ENCODE measurements at regions not wholly inside any gene's neighbourhood (a gene's known extent, or its start where the extent isn't known, plus 50 kb on each side); places are given as distances from the start of the nearest gene placed in this dataset.

DNA sequence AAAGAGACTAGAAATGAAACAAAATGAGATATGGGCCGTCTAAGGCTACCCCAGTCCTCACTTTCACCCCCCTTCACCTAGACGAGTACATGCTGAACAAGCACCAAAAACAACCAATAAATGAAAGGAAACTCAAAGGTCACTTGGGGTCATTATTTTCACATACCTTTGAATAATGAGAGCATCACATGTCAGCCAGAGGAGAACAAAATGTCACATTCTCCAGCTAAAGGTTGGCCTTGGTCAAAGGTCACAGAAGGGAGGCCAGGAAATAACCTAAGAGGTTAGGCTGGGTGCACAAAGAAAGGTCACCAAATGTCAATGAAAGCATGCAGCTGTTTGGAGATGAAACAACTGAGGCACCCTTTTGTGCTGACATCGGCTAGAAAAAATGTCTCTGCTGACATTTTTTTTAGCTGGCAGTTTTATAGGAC, 288.7 kb upstream of the USP25 start:
- TF ChIP-seq, protein P1, sequence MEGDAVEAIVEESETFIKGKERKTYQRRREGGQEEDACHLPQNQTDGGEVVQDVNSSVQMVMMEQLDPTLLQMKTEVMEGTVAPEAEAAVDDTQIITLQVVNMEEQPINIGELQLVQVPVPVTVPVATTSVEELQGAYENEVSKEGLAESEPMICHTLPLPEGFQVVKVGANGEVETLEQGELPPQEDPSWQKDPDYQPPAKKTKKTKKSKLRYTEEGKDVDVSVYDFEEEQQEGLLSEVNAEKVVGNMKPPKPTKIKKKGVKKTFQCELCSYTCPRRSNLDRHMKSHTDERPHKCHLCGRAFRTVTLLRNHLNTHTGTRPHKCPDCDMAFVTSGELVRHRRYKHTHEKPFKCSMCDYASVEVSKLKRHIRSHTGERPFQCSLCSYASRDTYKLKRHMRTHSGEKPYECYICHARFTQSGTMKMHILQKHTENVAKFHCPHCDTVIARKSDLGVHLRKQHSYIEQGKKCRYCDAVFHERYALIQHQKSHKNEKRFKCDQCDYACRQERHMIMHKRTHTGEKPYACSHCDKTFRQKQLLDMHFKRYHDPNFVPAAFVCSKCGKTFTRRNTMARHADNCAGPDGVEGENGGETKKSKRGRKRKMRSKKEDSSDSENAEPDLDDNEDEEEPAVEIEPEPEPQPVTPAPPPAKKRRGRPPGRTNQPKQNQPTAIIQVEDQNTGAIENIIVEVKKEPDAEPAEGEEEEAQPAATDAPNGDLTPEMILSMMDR (IDR thresholded peaks at IDR 0.05): no peak
- TF ChIP-seq POLR2AphosphoS5 (IDR thresholded peaks at IDR 0.05; ENCODE audit: low read depth, low read length): no peak

Data from Panc1 (cell line).